GM12891 (cell line): ENCODE measurements at regions not wholly inside any gene's neighbourhood (a gene's known extent, or its start where the extent isn't known, plus 50 kb on each side); places are given as distances from the start of the nearest gene placed in this dataset.

Source experiments
- DNase-seq: peaks from one replicate; pipeline ENCODE4 v3.0.0; 2011; ENCODE audit warnings: low spot score; ENCODE audit not compliant: insufficient read length
- FAIRE-seq: peaks from 2 replicates; lab custom pipeline; 2011; peaks lifted over from hg19 to GRCh38; lab: Jason Lieb, UNC
- PAX5 ChIP-seq: IDR thresholded peaks from 2 replicates; pipeline ENCODE4 v1.6.1; 2011; ENCODE audit warnings: low read length, moderate library complexity, mild to moderate bottlenecking; ENCODE audit not compliant: insufficient read depth, severe bottlenecking
- POLR2A ChIP-seq: IDR thresholded peaks from 2 replicates; pipeline ENCODE4 v1.6.1; 2011; ENCODE audit warnings: low read depth, low read length, control low read depth
- POLR2AphosphoS5 ChIP-seq: IDR thresholded peaks from 2 replicates; pipeline ENCODE4 v1.6.1; 2011; ENCODE audit warnings: low read depth, low read length, control low read depth
- POU2F2 ChIP-seq: IDR thresholded peaks from 2 replicates; pipeline ENCODE4 v1.6.1; 2011; ENCODE audit warnings: low read depth, mild to moderate bottlenecking, control low read depth, low read length, moderate library complexity
- SPI1 ChIP-seq: IDR thresholded peaks from 2 replicates; pipeline ENCODE4 v1.6.1; 2011; ENCODE audit warnings: low read depth, low read length, control low read depth
- TAF1 ChIP-seq: IDR thresholded peaks from 2 replicates; pipeline ENCODE4 v1.6.1; 2011; ENCODE audit warnings: low read depth, low read length, control low read depth

DNA sequence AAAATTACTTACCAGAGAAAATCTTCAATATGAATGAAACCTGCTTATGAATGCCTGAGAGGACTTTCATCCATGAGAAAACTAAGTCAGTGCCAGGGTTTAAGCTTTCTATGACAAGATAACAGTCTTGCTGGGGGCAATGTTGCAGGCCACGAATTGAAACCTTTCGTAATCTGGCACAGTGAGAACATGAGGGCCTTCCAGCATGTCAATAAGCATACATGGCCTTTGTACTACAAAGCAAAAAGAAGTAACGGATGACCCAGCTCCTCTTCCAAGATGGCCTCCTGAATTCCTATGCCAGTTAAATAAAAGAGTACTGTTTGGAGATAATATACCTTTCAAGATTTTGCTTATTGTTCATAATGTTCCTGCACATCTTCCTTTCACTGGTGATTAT is 270.6 kb upstream of the PHF14 start:
- DNase-seq (no peak), FAIRE-seq (no peak)
- TF ChIP-seq POLR2AphosphoS5 (no peak), SPI1 (no peak), PAX5 (no peak), POU2F2 (no peak)

DNA sequence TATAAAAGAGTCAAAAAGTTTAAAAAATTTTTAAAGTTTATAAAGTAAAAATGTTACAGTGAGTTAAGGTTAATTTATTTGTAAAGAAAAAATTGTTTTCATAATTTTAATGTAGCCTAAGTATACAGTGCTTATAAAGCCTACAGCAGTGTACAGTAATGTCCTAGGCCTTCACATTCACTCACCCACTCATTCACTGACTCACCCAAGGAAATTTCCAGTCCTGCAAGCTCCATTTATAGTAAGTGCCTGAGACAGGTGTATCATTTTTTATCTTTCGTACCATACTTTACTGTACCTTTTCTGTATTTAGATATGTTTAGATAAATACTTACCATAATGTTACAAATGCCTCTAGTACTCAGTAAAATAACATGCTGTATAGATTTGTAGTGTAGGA is 269.7 kb upstream of the PHF14 start:
- DNase-seq, result no peak
- no peak for TF ChIP-seq POU2F2
- no peak for TF ChIP-seq PAX5
- TF ChIP-seq TAF1, result no peak
- TF ChIP-seq POLR2AphosphoS5, result no peak
- no peak for TF ChIP-seq SPI1
- TF ChIP-seq POLR2A, result no peak
- FAIRE-seq, result no peak

DNA sequence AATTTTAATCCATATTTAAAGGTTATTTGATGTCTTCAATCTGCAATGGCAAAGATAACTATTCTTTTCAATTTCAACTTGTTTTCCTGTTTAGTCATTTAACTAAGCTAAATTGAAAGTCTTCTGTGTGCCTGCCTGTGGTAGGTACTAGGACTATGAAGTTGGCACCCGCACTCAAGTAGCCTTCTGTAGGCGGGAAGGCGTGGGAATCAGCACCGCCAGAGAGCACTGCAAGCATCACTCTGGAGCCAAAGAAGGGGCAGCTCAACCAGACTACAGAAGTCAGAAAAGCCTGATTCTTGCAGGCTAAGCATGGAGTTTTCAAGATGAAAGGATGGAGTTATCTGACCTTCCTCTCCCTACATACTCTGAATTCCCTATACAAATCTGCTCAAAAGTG is 269.0 kb upstream of the PHF14 start:
- FAIRE-seq, result no peak
- no peak for DNase-seq
- no peak for TF ChIP-seq POU2F2
- TF ChIP-seq TAF1, result no peak
- no peak for TF ChIP-seq PAX5
- TF ChIP-seq POLR2A, result no peak
- TF ChIP-seq POLR2AphosphoS5, result no peak
- no peak for TF ChIP-seq SPI1

DNA sequence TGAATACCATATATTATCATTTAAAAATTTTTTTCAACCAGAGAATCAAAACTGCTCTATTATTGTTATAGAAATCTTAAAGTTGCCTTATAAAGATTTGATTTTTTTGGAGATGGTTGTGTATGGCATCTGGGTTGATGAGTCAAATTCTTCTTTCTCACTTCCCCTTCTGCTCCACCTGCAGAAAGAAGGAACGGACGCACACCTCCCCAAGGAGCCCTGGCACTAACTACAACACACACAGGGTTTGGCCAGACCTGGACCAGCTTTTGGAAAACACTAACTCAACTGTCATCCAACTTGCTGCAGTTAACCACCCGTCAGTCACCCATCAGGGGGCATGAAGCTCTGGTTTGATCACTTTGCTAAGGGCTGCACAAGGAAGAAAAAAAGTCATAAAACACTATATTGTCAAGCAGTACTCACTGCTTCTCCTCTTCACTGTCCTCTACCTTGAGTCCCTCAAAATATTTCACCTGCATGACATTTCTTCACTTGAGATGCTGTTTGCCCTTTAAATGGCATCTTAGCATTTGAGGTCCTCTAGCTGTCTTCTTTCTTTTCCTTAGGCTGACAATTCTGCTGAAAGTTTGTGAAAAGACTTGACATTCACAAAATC is 266.7 kb upstream of the PHF14 start:
- TF ChIP-seq SPI1 (peak; percentile 99), POLR2A (no peak)
- peak; percentile 18 for DNase-seq
- peak; percentile 89 for FAIRE-seq

DNA sequence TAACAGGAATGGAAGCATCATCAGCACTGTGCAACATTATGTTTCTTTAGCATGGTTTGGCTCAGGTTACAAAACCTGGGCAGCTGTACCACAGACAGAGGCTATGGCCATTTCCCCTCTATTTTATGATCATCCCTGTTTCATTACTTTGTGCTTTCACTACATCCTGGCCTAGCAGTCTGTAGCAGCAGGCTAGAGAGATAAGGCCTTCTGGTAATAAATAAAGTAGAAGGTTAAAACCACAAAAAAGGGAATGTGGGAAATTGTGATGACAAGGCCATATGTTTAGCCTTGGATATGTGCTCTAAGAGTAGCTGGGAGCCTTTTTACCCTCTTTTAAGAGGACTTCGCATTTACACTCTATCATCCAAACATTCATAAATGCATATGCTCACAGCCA is 266.2 kb upstream of the PHF14 start:
- FAIRE-seq (no peak), DNase-seq (no peak)
- TF ChIP-seq POLR2A (no peak), POU2F2 (no peak), PAX5 (no peak), SPI1 (no peak), POLR2AphosphoS5 (no peak), TAF1 (no peak)

DNA sequence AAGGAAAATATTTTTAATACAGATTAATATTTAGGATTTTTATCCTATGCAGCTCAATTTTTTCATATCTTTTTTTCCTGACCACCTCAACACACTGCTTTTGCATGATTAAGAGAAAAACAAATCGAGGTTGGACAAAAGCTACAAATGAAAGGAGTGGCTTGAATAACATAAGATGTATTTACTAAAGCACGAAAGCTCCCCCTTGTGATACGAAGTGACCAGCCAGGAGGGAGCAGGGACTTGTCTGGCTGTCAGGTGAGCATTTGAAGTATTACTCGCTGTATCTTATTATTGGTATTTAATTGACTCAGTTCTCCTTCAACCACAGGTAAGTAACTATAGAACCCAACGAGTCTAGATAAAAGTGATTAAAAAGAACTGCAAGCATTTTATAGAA is 265.2 kb upstream of the PHF14 start:
- DNase-seq (no peak), FAIRE-seq (no peak)
- TF ChIP-seq POLR2AphosphoS5 (no peak), SPI1 (no peak), PAX5 (no peak)

DNA sequence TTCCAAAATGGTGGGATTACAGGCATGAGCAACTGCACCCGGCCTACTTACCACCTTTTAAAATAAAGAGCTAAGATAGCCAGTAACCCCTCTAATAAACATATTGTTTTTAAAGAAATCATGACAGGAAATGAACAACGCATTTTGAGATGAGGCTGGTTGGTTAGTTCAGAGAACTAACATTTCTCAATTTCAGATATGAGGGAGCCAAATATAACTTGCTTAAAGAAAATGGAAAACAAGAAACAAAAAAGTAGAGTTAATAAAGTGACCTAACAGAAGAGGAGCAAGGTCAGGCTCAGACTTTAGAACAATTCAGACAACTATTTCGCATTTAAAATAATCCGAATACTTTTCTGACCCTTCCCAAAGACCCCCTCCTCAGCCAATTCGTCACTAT is 254.9 kb upstream of the PHF14 start:
- DNase-seq (no peak), FAIRE-seq (no peak)
- TF ChIP-seq TAF1 (no peak), POU2F2 (no peak), SPI1 (no peak), PAX5 (no peak), POLR2A (no peak), POLR2AphosphoS5 (no peak)

DNA sequence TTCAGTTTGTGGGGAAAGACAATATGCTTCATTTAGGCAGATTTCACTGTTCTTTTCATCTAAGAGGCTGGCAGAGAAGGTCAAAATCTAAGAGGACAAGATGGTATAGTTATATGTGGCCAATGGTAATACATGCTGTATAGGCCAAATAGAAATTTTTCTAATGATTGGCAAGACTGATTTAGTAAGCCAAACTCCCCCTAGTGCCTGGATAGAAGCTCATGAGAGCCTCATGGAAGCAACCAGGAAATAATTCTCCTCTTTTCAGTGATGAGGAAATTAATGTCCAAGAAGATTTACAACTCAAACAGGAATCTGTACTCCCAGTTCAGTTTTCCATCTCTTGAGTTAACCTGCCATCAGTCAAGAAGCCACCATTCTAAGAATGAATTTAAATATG is 253.6 kb upstream of the PHF14 start:
- FAIRE-seq, result no peak
- no peak for DNase-seq
- TF ChIP-seq POLR2A (no peak), PAX5 (no peak), SPI1 (no peak), POLR2AphosphoS5 (no peak), TAF1 (no peak), POU2F2 (no peak)

GRCh38 chr7:10721289-10721688 is 252.4 kb upstream of the PHF14 start:
- no peak for TF ChIP-seq PAX5
- TF ChIP-seq POU2F2, result no peak
- no peak for TF ChIP-seq POLR2AphosphoS5
- no peak for TF ChIP-seq TAF1
- TF ChIP-seq POLR2A, result no peak
- no peak for TF ChIP-seq SPI1
- no peak for FAIRE-seq
- DNase-seq, result no peak

DNA sequence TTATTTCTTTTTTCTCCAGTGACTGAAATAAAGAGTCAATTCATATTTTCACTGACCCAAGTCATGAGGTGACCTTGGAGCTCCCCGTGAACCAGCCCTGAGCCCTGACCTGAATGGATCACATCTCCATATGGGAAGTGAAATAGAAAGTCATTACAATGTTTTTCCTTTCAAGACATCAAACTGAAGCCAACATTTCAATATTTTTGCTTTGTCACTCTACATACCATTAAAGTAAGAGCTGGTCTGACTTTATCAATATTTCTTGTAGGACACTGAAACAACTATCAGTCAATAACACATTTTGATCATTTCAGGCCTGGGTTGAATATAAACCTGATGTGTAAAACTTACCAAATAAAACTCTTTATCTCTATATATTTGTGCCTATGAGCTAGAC is 249.8 kb upstream of the PHF14 start:
- FAIRE-seq, result no peak
- DNase-seq, result no peak
- TF ChIP-seq POU2F2, result no peak
- no peak for TF ChIP-seq POLR2A
- TF ChIP-seq TAF1, result no peak
- no peak for TF ChIP-seq PAX5
- no peak for TF ChIP-seq POLR2AphosphoS5
- no peak for TF ChIP-seq SPI1
